Neural progenitor cell (in vitro differentiated cells): ENCODE measurements at regions not wholly inside any gene's neighbourhood (a gene's known extent, or its start where the extent isn't known, plus 50 kb on each side); places are given as distances from the start of the nearest gene placed in this dataset.

ENCODE experiments used
- DNase-seq: peaks from one replicate; pipeline ENCODE4 v3.0.0-alpha.2; 2016; ENCODE audit warnings: low spot score
- H2AFZ ChIP-seq: fragments of 200-600 bp; sonication (generic); replicated peaks from 2 replicates; pipeline ENCODE4 v1.6.1; 2016; ENCODE audit warnings: antibody characterized with exemption
- H3F3A ChIP-seq: fragments of 200-600 bp; sonication (generic); 2 replicates; pipeline ENCODE4 v1.6.1; 2016; ENCODE audit warnings: antibody characterized with exemption, low read depth
- H3K27ac ChIP-seq: fragments of 200-600 bp; sonication (generic); 2 replicates; pipeline ENCODE4 v1.5.1; 2016; ENCODE audit warnings: mild to moderate bottlenecking
- H3K27me3 ChIP-seq: fragments of 200-600 bp; sonication (generic); 2 replicates; pipeline ENCODE4 v1.6.1; 2016; ENCODE audit warnings: mild to moderate bottlenecking, moderate library complexity
- H3K36me3 ChIP-seq: fragments of 200-600 bp; sonication (generic); 2 replicates; pipeline ENCODE4 v1.5.1; 2016
- H3K4me1 ChIP-seq: fragments of 200-600 bp; sonication (generic); 2 replicates; pipeline ENCODE4 v1.6.1; 2016; ENCODE audit warnings: mixed run types
- H3K4me2 ChIP-seq: fragments of 200-600 bp; sonication (generic); 2 replicates; pipeline ENCODE4 v1.6.1; 2016
- H3K4me3 ChIP-seq: fragments of 200-600 bp; sonication (generic); 2 replicates; pipeline ENCODE4 v1.5.1; 2016
- H3K79me2 ChIP-seq: fragments of 200-600 bp; sonication (generic); 2 replicates; pipeline ENCODE4 v1.6.1; 2016; ENCODE audit warnings: low read depth
- H3K9ac ChIP-seq: fragments of 200-600 bp; sonication (generic); 2 replicates; pipeline ENCODE4 v1.6.1; 2016
- H3K9me3 ChIP-seq: fragments of 200-600 bp; sonication (generic); 2 replicates; pipeline ENCODE4 v1.5.1; 2016; ENCODE audit warnings: low read depth
- H4K20me1 ChIP-seq: fragments of 200-600 bp; sonication (generic); 2 replicates; pipeline ENCODE4 v1.6.1; 2016; ENCODE audit warnings: low read depth
- H3K27ac Mint-ChIP-seq: 3 replicates; pipeline ENCODE4 v1.8.0; 2021; ENCODE audit warnings: mixed read lengths
- H3K27me3 Mint-ChIP-seq: 2 replicates; pipeline ENCODE4 v1.8.0; 2022; ENCODE audit warnings: low read depth, mild to moderate bottlenecking, inconsistent platforms, moderate library complexity, mixed read lengths; ENCODE audit not compliant: insufficient read depth
- H3K36me3 Mint-ChIP-seq: 3 replicates; pipeline ENCODE4 v1.8.0; 2021; ENCODE audit warnings: mixed read lengths
- H3K4me1 Mint-ChIP-seq: 3 replicates; pipeline ENCODE4 v1.8.0; 2021; ENCODE audit warnings: mixed read lengths
- H3K4me3 Mint-ChIP-seq: 3 replicates; pipeline ENCODE4 v1.8.0; 2021; ENCODE audit warnings: mild to moderate bottlenecking, moderate library complexity, mixed read lengths
- H3K9me3 Mint-ChIP-seq: 3 replicates; pipeline ENCODE4 v1.8.0; 2020; ENCODE audit warnings: mixed read lengths
- EZH2 ChIP-seq: fragments of 200-600 bp; sonication (generic); IDR thresholded peaks from 2 replicates; pipeline ENCODE4 v1.6.1; 2017; ENCODE audit warnings: antibody characterized with exemption, mild to moderate bottlenecking, moderate library complexity
- EZH2phosphoT487 ChIP-seq: fragments of 200-600 bp; sonication (generic); IDR thresholded peaks from 2 replicates; pipeline ENCODE4 v1.6.1; 2017; ENCODE audit warnings: antibody characterized with exemption
- TF ChIP-seq, protein P1 (sequence below): fragments of 200-600 bp; sonication (generic); IDR thresholded peaks from 2 replicates; pipeline ENCODE4 v1.5.1; 2017; ENCODE audit warnings: antibody characterized with exemption, mild to moderate bottlenecking

DNA sequence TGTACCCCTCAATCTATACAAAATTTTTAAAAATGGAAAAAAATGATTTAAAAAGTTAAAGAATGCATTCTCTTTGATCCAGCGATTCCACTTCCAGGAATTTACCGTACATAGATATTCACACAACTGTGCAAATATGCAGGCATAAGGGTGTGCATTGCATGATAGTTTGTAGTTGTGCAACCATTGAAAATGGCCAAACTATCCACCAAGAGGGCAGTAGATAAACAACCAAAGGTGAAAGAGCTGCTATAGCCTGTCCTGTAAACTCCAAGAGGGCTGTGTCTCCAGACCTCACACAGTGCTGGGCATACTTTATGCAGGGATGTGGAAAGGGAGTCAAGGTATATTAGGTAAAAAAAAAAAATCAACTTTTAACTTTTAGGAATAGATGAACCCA is 116.5 kb upstream of the NEDD4L start:
- Mint-ChIP-seq H3K27ac (no peak overlapping the region), H3K36me3 (no peaks in the 10 kb centered on the region), H3K9me3 (no peaks in the 10 kb centered on the region), H3K27me3 (no peaks in the 10 kb centered on the region), H3K4me1 (no peaks in the 10 kb centered on the region), H3K4me3 (no peak overlapping the region)
- H3K4me2 ChIP-seq: no peak overlapping the region
- H3K4me1 ChIP-seq: no peaks in the 10 kb centered on the region
- no peaks in the 10 kb centered on the region for H4K20me1 ChIP-seq
- no peak overlapping the region for H2AFZ ChIP-seq
- TF ChIP-seq EZH2 (no peak), EZH2phosphoT487 (no peak)
- TF ChIP-seq, protein P1, sequence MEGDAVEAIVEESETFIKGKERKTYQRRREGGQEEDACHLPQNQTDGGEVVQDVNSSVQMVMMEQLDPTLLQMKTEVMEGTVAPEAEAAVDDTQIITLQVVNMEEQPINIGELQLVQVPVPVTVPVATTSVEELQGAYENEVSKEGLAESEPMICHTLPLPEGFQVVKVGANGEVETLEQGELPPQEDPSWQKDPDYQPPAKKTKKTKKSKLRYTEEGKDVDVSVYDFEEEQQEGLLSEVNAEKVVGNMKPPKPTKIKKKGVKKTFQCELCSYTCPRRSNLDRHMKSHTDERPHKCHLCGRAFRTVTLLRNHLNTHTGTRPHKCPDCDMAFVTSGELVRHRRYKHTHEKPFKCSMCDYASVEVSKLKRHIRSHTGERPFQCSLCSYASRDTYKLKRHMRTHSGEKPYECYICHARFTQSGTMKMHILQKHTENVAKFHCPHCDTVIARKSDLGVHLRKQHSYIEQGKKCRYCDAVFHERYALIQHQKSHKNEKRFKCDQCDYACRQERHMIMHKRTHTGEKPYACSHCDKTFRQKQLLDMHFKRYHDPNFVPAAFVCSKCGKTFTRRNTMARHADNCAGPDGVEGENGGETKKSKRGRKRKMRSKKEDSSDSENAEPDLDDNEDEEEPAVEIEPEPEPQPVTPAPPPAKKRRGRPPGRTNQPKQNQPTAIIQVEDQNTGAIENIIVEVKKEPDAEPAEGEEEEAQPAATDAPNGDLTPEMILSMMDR: no peak
- H3K9me3 ChIP-seq: no peaks in the 10 kb centered on the region
- H3K9ac ChIP-seq: no peak overlapping the region
- no peak for DNase-seq
- no peak overlapping the region for H3K27ac ChIP-seq
- no peaks in the 10 kb centered on the region for H3K79me2 ChIP-seq
- H3K36me3 ChIP-seq: no peaks in the 10 kb centered on the region
- no peaks in the 10 kb centered on the region for H3F3A ChIP-seq
- no peaks in the 10 kb centered on the region for H3K27me3 ChIP-seq
- H3K4me3 ChIP-seq: no peak overlapping the region

DNA sequence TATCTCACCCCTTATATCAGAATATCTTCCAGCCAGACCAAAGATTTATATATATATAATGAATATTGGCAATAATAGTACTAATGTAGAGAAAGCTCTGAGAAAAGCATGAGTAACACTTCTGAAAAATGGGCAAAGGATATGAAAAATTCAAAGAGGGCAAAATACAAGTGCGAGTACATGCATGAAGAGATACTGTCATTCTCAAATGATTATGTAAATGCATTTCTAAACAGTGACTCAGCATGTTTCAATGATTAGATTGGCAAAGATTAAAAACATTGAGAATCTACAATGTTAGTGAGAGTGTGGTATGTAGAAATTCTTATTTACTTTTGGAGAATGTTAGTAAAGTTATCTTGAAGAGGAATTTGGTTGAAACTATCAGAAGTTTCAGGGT is 118.3 kb upstream of the NEDD4L start:
- Mint-ChIP-seq H3K27ac (no peak overlapping the region), H3K4me3 (no peak overlapping the region), H3K9me3 (no peaks in the 10 kb centered on the region), H3K27me3 (no peaks in the 10 kb centered on the region), H3K36me3 (no peaks in the 10 kb centered on the region), H3K4me1 (no peaks in the 10 kb centered on the region)
- Histone ChIP-seq H3K27me3 (no peaks in the 10 kb centered on the region), H2AFZ (no peak overlapping the region), H3K9me3 (no peaks in the 10 kb centered on the region), H3K4me1 (no peaks in the 10 kb centered on the region), H4K20me1 (no peaks in the 10 kb centered on the region), H3K9ac (no peak overlapping the region), H3K79me2 (no peaks in the 10 kb centered on the region), H3K4me2 (no peak overlapping the region), H3K4me3 (no peak overlapping the region), H3F3A (no peaks in the 10 kb centered on the region), H3K36me3 (no peaks in the 10 kb centered on the region), H3K27ac (no peak overlapping the region)
- TF ChIP-seq EZH2phosphoT487 (no peak), EZH2 (no peak)
- TF ChIP-seq, protein P1: no peak
- DNase-seq: no peak

DNA sequence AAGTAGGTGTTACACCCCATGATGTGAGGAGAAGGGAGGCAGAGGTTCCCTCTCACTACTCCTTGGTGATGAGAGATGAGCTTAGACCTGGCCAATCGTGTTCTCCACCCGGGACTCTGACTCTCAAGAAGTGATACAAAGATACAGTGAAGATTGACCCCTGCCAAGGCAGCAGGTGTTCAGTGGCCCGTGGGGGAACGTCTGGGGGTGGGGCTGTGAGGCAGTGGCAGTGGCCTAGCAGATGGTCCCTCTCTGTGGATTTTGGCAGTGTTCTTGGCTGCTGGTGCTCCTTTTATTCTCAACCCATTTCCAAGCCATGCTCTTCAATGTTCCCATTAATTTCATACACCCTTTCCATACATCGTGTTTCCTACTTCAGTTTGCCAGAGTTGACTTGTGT is 120.4 kb upstream of the NEDD4L start:
- Mint-ChIP-seq H3K9me3 (no peaks in the 10 kb centered on the region), H3K27ac (no peak overlapping the region), H3K4me1 (no peaks in the 10 kb centered on the region), H3K27me3 (no peaks in the 10 kb centered on the region), H3K36me3 (no peaks in the 10 kb centered on the region), H3K4me3 (no peak overlapping the region)
- Histone ChIP-seq H3F3A (no peaks in the 10 kb centered on the region), H3K79me2 (no peaks in the 10 kb centered on the region), H3K36me3 (no peaks in the 10 kb centered on the region), H3K4me2 (no peak overlapping the region), H3K9me3 (no peaks in the 10 kb centered on the region), H4K20me1 (no peaks in the 10 kb centered on the region), H3K4me1 (no peaks in the 10 kb centered on the region), H3K27ac (no peak overlapping the region), H3K4me3 (no peak overlapping the region), H2AFZ (no peak overlapping the region), H3K27me3 (no peaks in the 10 kb centered on the region), H3K9ac (no peak overlapping the region)
- no peak for DNase-seq
- TF ChIP-seq, protein P1: no peak
- TF ChIP-seq EZH2 (no peak), EZH2phosphoT487 (no peak)

DNA sequence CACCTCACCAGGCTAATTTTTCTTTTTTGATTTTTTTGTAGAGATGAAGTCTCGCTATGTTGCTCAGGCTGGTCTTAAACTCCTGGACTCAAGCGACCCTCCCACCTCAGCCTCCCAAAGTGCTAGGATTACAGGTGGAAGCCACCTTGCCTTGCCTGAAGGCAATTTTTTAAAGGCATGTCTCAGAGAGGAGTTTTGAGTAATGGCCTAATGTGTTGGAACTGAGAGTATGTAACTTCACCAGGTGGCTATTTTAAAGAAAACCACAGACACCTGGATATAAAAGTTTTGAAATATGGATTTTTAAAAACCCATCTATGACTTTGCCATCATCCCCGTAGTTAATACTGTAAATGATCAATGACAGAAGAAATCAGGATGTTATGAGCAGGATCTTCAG is 119.8 kb upstream of the ATP8B1 start:
- H3K36me3 ChIP-seq: no peaks in the 10 kb centered on the region
- no peak overlapping the region for H3K9ac ChIP-seq
- no peak overlapping the region for H3K27ac Mint-ChIP-seq

More for the DNA sequence above, 119.8 kb upstream of the ATP8B1 start:
- Histone ChIP-seq H3K27me3 (no peaks in the 10 kb centered on the region), H3K79me2 (no peaks in the 10 kb centered on the region), H3K4me3 (no peak overlapping the region), H3K4me1 (no peaks in the 10 kb centered on the region), H2AFZ (no peak overlapping the region), H3K4me2 (no peak overlapping the region), H3K9me3 (no peaks in the 10 kb centered on the region), H3F3A (no peaks in the 10 kb centered on the region), H3K27ac (no peak overlapping the region), H4K20me1 (no peaks in the 10 kb centered on the region)
- H3K36me3 Mint-ChIP-seq: no peaks in the 10 kb centered on the region
- no peak overlapping the region for H3K4me3 Mint-ChIP-seq
- H3K9me3 Mint-ChIP-seq: no peaks in the 10 kb centered on the region
- no peak for DNase-seq
- no peaks in the 10 kb centered on the region for H3K27me3 Mint-ChIP-seq
- TF ChIP-seq, protein P1: no peak
- TF ChIP-seq EZH2 (no peak), EZH2phosphoT487 (no peak)
- H3K4me1 Mint-ChIP-seq: no peaks in the 10 kb centered on the region
